GM12891 (cell line): ENCODE measurements at regions not wholly inside any gene's neighbourhood (a gene's known extent, or its start where the extent isn't known, plus 50 kb on each side); places are given as distances from the start of the nearest gene placed in this dataset.

Experiments
- DNase-seq: peaks from one replicate; pipeline ENCODE4 v3.0.0; 2011; ENCODE audit warnings: low spot score; ENCODE audit not compliant: insufficient read length
- FAIRE-seq: peaks from 2 replicates; lab custom pipeline; 2011; peaks lifted over from hg19 to GRCh38; lab: Jason Lieb, UNC
- PAX5 ChIP-seq: IDR thresholded peaks from 2 replicates; pipeline ENCODE4 v1.6.1; 2011; ENCODE audit warnings: low read length, moderate library complexity, mild to moderate bottlenecking; ENCODE audit not compliant: insufficient read depth, severe bottlenecking
- POLR2A ChIP-seq: IDR thresholded peaks from 2 replicates; pipeline ENCODE4 v1.6.1; 2011; ENCODE audit warnings: low read depth, low read length, control low read depth
- POLR2AphosphoS5 ChIP-seq: IDR thresholded peaks from 2 replicates; pipeline ENCODE4 v1.6.1; 2011; ENCODE audit warnings: low read depth, low read length, control low read depth
- POU2F2 ChIP-seq: IDR thresholded peaks from 2 replicates; pipeline ENCODE4 v1.6.1; 2011; ENCODE audit warnings: low read depth, mild to moderate bottlenecking, control low read depth, low read length, moderate library complexity
- SPI1 ChIP-seq: IDR thresholded peaks from 2 replicates; pipeline ENCODE4 v1.6.1; 2011; ENCODE audit warnings: low read depth, low read length, control low read depth
- TAF1 ChIP-seq: IDR thresholded peaks from 2 replicates; pipeline ENCODE4 v1.6.1; 2011; ENCODE audit warnings: low read depth, low read length, control low read depth

GRCh38 chr1:2904191-2904590 is 102.7 kb upstream of the TTC34 start:
- no peak for DNase-seq
- no peak for FAIRE-seq
- TF ChIP-seq POLR2A (no peak), POU2F2 (no peak), SPI1 (no peak), POLR2AphosphoS5 (no peak), TAF1 (no peak), PAX5 (no peak)

- DNase-seq = no peak
- no peak for FAIRE-seq
- TF ChIP-seq PAX5 = no peak
- no peak for TF ChIP-seq POLR2A
- TF ChIP-seq POLR2AphosphoS5 = no peak
Measured at GRCh38 chr1:2905356-2905755, 103.9 kb upstream of the TTC34 start.

- TF ChIP-seq POLR2A (no peak), POLR2AphosphoS5 (no peak), POU2F2 (no peak), PAX5 (no peak), SPI1 (no peak), TAF1 (no peak)
- FAIRE-seq (no peak), DNase-seq (no peak)
Measured at GRCh38 chr1:2906085-2906484, 104.6 kb upstream of the TTC34 start.

GRCh38 chr1:2906620-2907019 is 105.1 kb upstream of the TTC34 start:
- FAIRE-seq (no peak), DNase-seq (no peak)
- TF ChIP-seq PAX5 (no peak), POLR2A (no peak), SPI1 (no peak), POLR2AphosphoS5 (no peak), TAF1 (no peak), POU2F2 (no peak)

GRCh38 chr1:2907051-2907450 is 105.6 kb upstream of the TTC34 start:
- no peak for DNase-seq
- no peak for FAIRE-seq
- no peak for TF ChIP-seq PAX5
- TF ChIP-seq POLR2AphosphoS5 = no peak
- no peak for TF ChIP-seq SPI1
- no peak for TF ChIP-seq TAF1
- TF ChIP-seq POLR2A = no peak
- no peak for TF ChIP-seq POU2F2

GRCh38 chr1:2908081-2908480 is 106.6 kb upstream of the TTC34 start:
- no peak for DNase-seq
- FAIRE-seq = no peak
- no peak for TF ChIP-seq PAX5
- TF ChIP-seq SPI1 = no peak
- TF ChIP-seq TAF1 = no peak
- TF ChIP-seq POU2F2 = no peak
- no peak for TF ChIP-seq POLR2A
- TF ChIP-seq POLR2AphosphoS5 = no peak

GRCh38 chr1:2908561-2908960 is 107.1 kb upstream of the TTC34 start:
- FAIRE-seq (no peak), DNase-seq (no peak)
- TF ChIP-seq POLR2A (no peak), POU2F2 (no peak), TAF1 (no peak)

- DNase-seq (no peak), FAIRE-seq (no peak)
- no peak for TF ChIP-seq PAX5
- no peak for TF ChIP-seq POLR2AphosphoS5
- TF ChIP-seq POLR2A = no peak
- no peak for TF ChIP-seq POU2F2
- no peak for TF ChIP-seq SPI1
- TF ChIP-seq TAF1 = no peak
Measured at GRCh38 chr1:2909797-2910196, 108.3 kb upstream of the TTC34 start.

- no peak for TF ChIP-seq PAX5
- no peak for TF ChIP-seq POU2F2
- no peak for TF ChIP-seq POLR2AphosphoS5
- TF ChIP-seq POLR2A = no peak
- no peak for TF ChIP-seq SPI1
- TF ChIP-seq TAF1 = no peak
- no peak for DNase-seq
- FAIRE-seq = no peak
Measured at GRCh38 chr1:2910211-2910610, 108.7 kb upstream of the TTC34 start.

- TF ChIP-seq PAX5 (no peak), SPI1 (no peak), POLR2AphosphoS5 (no peak), POU2F2 (0 out of 2 replicates have a peak, but pooled peaks have one; percentile 12), TAF1 (no peak), POLR2A (no peak)
- no peak for DNase-seq
- no peak for FAIRE-seq
Measured at GRCh38 chr1:2911421-2912178, 109.7 kb upstream of the ACTRT2 start.

GRCh38 chr1:2912424-2913061 is 108.7 kb upstream of the ACTRT2 start:
- no peak for TF ChIP-seq SPI1
- no peak for TF ChIP-seq POLR2AphosphoS5
- TF ChIP-seq POU2F2 = no peak
- no peak for TF ChIP-seq PAX5
- TF ChIP-seq TAF1 = no peak
- TF ChIP-seq POLR2A = no peak
- FAIRE-seq (no peak), DNase-seq (no peak)
